ENCODE measurements at regions not wholly inside any gene's neighbourhood (a gene's known extent, or its start where the extent isn't known, plus 50 kb on each side); places are given as distances from the start of the nearest gene placed in this dataset.
A peak's percentile ranks its signal among the peaks of the same experiment; 100 is the strongest.

DNA sequence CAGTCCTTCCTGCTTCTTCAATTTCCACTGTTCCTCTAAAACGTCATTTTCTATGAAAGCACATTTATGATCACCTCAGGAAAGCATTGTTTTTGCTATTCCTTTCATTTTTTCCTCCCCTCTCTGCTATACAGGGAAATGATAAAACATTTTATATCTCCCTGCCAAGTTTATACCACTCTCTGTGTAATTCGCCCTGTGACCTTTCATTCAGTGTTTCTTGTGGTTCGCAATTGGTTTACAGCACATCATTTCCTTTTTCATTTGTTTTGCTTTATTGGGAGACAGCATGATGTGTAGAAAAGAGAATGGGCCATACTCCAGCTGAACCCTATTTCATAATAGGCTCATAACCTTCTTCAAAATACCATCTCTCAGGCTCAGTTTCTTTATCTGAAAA lies 99.9 kb upstream of the RAPGEF2 start:
- TF ChIP-seq, protein P1, sequence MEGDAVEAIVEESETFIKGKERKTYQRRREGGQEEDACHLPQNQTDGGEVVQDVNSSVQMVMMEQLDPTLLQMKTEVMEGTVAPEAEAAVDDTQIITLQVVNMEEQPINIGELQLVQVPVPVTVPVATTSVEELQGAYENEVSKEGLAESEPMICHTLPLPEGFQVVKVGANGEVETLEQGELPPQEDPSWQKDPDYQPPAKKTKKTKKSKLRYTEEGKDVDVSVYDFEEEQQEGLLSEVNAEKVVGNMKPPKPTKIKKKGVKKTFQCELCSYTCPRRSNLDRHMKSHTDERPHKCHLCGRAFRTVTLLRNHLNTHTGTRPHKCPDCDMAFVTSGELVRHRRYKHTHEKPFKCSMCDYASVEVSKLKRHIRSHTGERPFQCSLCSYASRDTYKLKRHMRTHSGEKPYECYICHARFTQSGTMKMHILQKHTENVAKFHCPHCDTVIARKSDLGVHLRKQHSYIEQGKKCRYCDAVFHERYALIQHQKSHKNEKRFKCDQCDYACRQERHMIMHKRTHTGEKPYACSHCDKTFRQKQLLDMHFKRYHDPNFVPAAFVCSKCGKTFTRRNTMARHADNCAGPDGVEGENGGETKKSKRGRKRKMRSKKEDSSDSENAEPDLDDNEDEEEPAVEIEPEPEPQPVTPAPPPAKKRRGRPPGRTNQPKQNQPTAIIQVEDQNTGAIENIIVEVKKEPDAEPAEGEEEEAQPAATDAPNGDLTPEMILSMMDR (IDR thresholded peaks at IDR 0.05; ENCODE audit: insufficient read depth in 1 of 2, low read depth in 1 of 2, low read length in 1 of 2, severe bottlenecking in 1 of 2, unreplicated experiment in 1 of 2) = no peak
- H3K9me3 ChIP-seq = no peaks in the 10 kb centered on the region
- Mint-ChIP-seq H3K4me1 (ENCODE audit: low read depth, unreplicated experiment) (no peaks in the 10 kb centered on the region), H3K27ac (ENCODE audit: unreplicated experiment) (no peak overlapping the region), H3K4me3 (ENCODE audit: unreplicated experiment) (no peak overlapping the region), H3K27me3 (ENCODE audit: insufficient read depth, unreplicated experiment) (no peaks in the 10 kb centered on the region), H3K9me3 (ENCODE audit: unreplicated experiment) (no peaks in the 10 kb centered on the region), H3K36me3 (ENCODE audit: insufficient read depth, unreplicated experiment) (no peaks in the 10 kb centered on the region)
- BruUV-seq (replicated peaks) = no TSS peak
- DNase-seq = no peak
- H3K27me3 ChIP-seq (replicated peaks; ENCODE audit: control insufficient read depth, insufficient read depth, low read length) = no peaks in the 10 kb centered on the region
- ChIA-PET CTCF (no interaction called here), POLR2A (no interaction called here)
- peaks cover 13% of the 10 kb centered on the region for H3K4me1 ChIP-seq
- H3K4me3 ChIP-seq (ENCODE audit: low read depth, low read length) = no peak overlapping the region
- no peaks in the 10 kb centered on the region for H3K36me3 ChIP-seq (ENCODE audit: control insufficient read depth, insufficient read depth, low read length)
- intact Hi-C loops (cut with micrococcal nuclease; ENCODE audit: unreplicated experiment) = no loop called here

GRCh38 chr4:159003420-159004253 lies 99.2 kb upstream of the RAPGEF2 start:
- intact Hi-C loops (cut with micrococcal nuclease; ENCODE audit: unreplicated experiment) = no loop called here

GRCh38 chr4:159006202-159006601 lies 96.7 kb upstream of the RAPGEF2 start:
- BruUV-seq (replicated peaks) = no TSS peak
- H3K4me3 Mint-ChIP-seq (ENCODE audit: unreplicated experiment) = no peak overlapping the region
- H3K27me3 Mint-ChIP-seq (ENCODE audit: insufficient read depth, unreplicated experiment) = no peaks in the 10 kb centered on the region
- H3K27ac Mint-ChIP-seq (ENCODE audit: unreplicated experiment) = peak overlapping the region; percentile 23
- H3K36me3 ChIP-seq (ENCODE audit: control insufficient read depth, insufficient read depth, low read length) = no peaks in the 10 kb centered on the region
- H3K4me1 ChIP-seq = peaks cover 13% of the 10 kb centered on the region; the same call in 1 of the 2 replicates
- no peak overlapping the region for H3K4me3 ChIP-seq (ENCODE audit: low read depth, low read length)
- peaks cover 6% of the 10 kb centered on the region for H3K4me1 Mint-ChIP-seq (ENCODE audit: low read depth, unreplicated experiment)
- no peaks in the 10 kb centered on the region for H3K9me3 Mint-ChIP-seq (ENCODE audit: unreplicated experiment)
- ChIA-PET CTCF (no interaction called here), POLR2A (no interaction called here)
- TF ChIP-seq, protein P1 (IDR thresholded peaks at IDR 0.05; ENCODE audit: insufficient read depth in 1 of 2, low read depth in 1 of 2, low read length in 1 of 2, severe bottlenecking in 1 of 2, unreplicated experiment in 1 of 2) = no peak
- H3K27me3 ChIP-seq (replicated peaks; ENCODE audit: control insufficient read depth, insufficient read depth, low read length) = no peaks in the 10 kb centered on the region
- intact Hi-C loops (cut with micrococcal nuclease; ENCODE audit: unreplicated experiment) = loop anchor here (2.0 to 5.0 kb wide), 2 partner anchors 41 to 169 kb away; no protein-coding TSS in a partner anchor
- no peaks in the 10 kb centered on the region for H3K9me3 ChIP-seq
- DNase-seq = peak; percentile 54 to 69
- H3K36me3 Mint-ChIP-seq (ENCODE audit: insufficient read depth, unreplicated experiment) = no peaks in the 10 kb centered on the region

More at GRCh38 chr4:159003420-159004253, 99.2 kb upstream of the RAPGEF2 start:
- Histone ChIP-seq H3K4me1 (peaks cover 13% of the 10 kb centered on the region; the same call in 1 of the 2 replicates), H3K4me3 (ENCODE audit: low read depth, low read length) (no peak overlapping the region), H3K9me3 (no peaks in the 10 kb centered on the region), H3K27me3 (replicated peaks; ENCODE audit: control insufficient read depth, insufficient read depth, low read length) (no peaks in the 10 kb centered on the region), H3K36me3 (ENCODE audit: control insufficient read depth, insufficient read depth, low read length) (no peaks in the 10 kb centered on the region)
- TF ChIP-seq, protein P1 (IDR thresholded peaks at IDR 0.05; ENCODE audit: insufficient read depth in 1 of 2, low read depth in 1 of 2, low read length in 1 of 2, severe bottlenecking in 1 of 2, unreplicated experiment in 1 of 2) = no peak
- Mint-ChIP-seq H3K36me3 (ENCODE audit: insufficient read depth, unreplicated experiment) (no peaks in the 10 kb centered on the region), H3K4me3 (ENCODE audit: unreplicated experiment) (no peak overlapping the region), H3K27me3 (ENCODE audit: insufficient read depth, unreplicated experiment) (no peaks in the 10 kb centered on the region), H3K4me1 (ENCODE audit: low read depth, unreplicated experiment) (no peaks in the 10 kb centered on the region), H3K9me3 (ENCODE audit: unreplicated experiment) (no peaks in the 10 kb centered on the region), H3K27ac (ENCODE audit: unreplicated experiment) (no peak overlapping the region)
- BruUV-seq (replicated peaks) = no TSS peak
- CTCF ChIA-PET = no interaction called here
- POLR2A ChIA-PET = no interaction called here
- no peak for DNase-seq

All from Caco-2 (cell line).